K562 (cell line): ENCODE measurements at regions not wholly inside any gene's neighbourhood (a gene's known extent, or its start where the extent isn't known, plus 50 kb on each side); places are given as distances from the start of the nearest gene placed in this dataset.

Experiments used
- ATAC-seq: fragments of 200-7000 bp; cut with Tn5 transposase; 3 replicates; pipeline ENCODE4 v1.9.1; 2020; ENCODE audit warnings: moderate library complexity
- BruUV-seq: library from RNA; stranded (reverse); fragments of 400-500 nt; replicated peaks from 2 replicates; lab custom pipeline; 2021; lab: Mats Ljungman, UMichigan
- CTCF ChIA-PET: fragments of 300-600 bp; formaldehyde crosslinking; extraction: SDS; loops from one replicate; lab custom pipeline; 2021; ENCODE audit warnings: low intra/inter-chr PET ratio; lab: Yijun Ruan, JAX
- POLR2A ChIA-PET: fragments of 300-600, 350-650 bp; sonication (Branson Sonifier 250); formaldehyde crosslinking; extraction: SDS; loops from one replicate; lab custom pipeline; 2021; ENCODE audit warnings: antibody characterized with exemption, inconsistent platforms; lab: Yijun Ruan, JAX
- DNase-seq, 4 experiments: peaks; one replicate each; pipeline versions ENCODE4 v3.0.0 to v3.0.0-alpha.2; 2011 to 2018; ENCODE audit warnings: low spot score in 3 of 4, mixed read lengths in 3 of 4; ENCODE audit errors: extremely low read depth in 1 of 4
- FAIRE-seq: peaks from 2 replicates; lab custom pipeline; 2011; peaks lifted over from hg19 to GRCh38; lab: Jason Lieb, UNC
- H2AFZ ChIP-seq: 2 replicates; pipeline ENCODE4 v1.6.0; 2011; ENCODE audit warnings: low read depth, low read length, control low read depth, inconsistent platforms
- H3K27ac ChIP-seq: fragments of 200-600 bp; 3 replicates; pipeline ENCODE4 v1.8.0; 2011; ENCODE audit warnings: low read depth, mild to moderate bottlenecking, control low read depth, inconsistent platforms, low read length, moderate library complexity, mixed read lengths; ENCODE audit errors: extremely low read depth
- H3K27me3 ChIP-seq, 2 experiments: fragments of 300-600 bp in 1 of 2; 2 replicates in 1 of 2; 3 replicates in 1 of 2; pipeline versions ENCODE4 v1.6.0 to v1.8.0; 2011; ENCODE audit warnings: inconsistent platforms in 2 of 2, low read length in 2 of 2, mild to moderate bottlenecking in 1 of 2, mixed read lengths in 1 of 2, moderate library complexity in 1 of 2; ENCODE audit not compliant: control insufficient read depth in 2 of 2, insufficient read depth in 2 of 2
- H3K36me3 ChIP-seq: fragments of 300-600 bp; 3 replicates; pipeline ENCODE4 v1.8.0; 2011; ENCODE audit warnings: mild to moderate bottlenecking, low read length, inconsistent platforms; ENCODE audit not compliant: control insufficient read depth, insufficient read depth
- H3K4me1 ChIP-seq, 2 experiments: fragments of 200-600 bp in 1 of 2; replicated peaks in 1 of 2; 2 replicates in 1 of 2; 3 replicates in 1 of 2; pipeline versions ENCODE4 v1.5.1 to v1.8.0; 2011; ENCODE audit warnings: inconsistent platforms in 2 of 2, low read length in 2 of 2, mild to moderate bottlenecking in 1 of 2, mixed read lengths in 1 of 2, moderate library complexity in 1 of 2; ENCODE audit not compliant: control insufficient read depth in 2 of 2, insufficient read depth in 2 of 2
- H3K4me2 ChIP-seq: 2 replicates; pipeline ENCODE4 v1.6.1; 2011; ENCODE audit warnings: low read length, control low read depth, inconsistent platforms, mixed read lengths; ENCODE audit not compliant: insufficient read depth
- H3K4me3 ChIP-seq: fragments of 200-600 bp; sonication (generic), shearing (Covaris generic); 2 replicates; pipeline ENCODE4 v1.5.1; 2016; ENCODE audit warnings: control low read depth, inconsistent platforms
- H3K79me2 ChIP-seq: fragments of 200-600 bp; 3 replicates; pipeline ENCODE4 v1.8.0; 2011; ENCODE audit warnings: low read length, inconsistent platforms; ENCODE audit not compliant: control insufficient read depth, insufficient read depth
- H3K9ac ChIP-seq, 2 experiments: 2 replicates each; pipeline versions ENCODE4 v1.6.0 to v1.6.1; 2011; ENCODE audit warnings: low read depth in 2 of 2, low read length in 2 of 2, control low read depth in 1 of 2, inconsistent platforms in 1 of 2, mild to moderate bottlenecking in 1 of 2, mixed read lengths in 1 of 2; ENCODE audit not compliant: insufficient read depth in 1 of 2
- H3K9me1 ChIP-seq: one replicate; pipeline ENCODE4 v1.6.0; 2011; ENCODE audit warnings: inconsistent platforms, mild to moderate bottlenecking, low read length, moderate library complexity; ENCODE audit not compliant: control insufficient read depth, insufficient read depth
- H3K9me3 ChIP-seq: replicated peaks from 2 replicates; pipeline ENCODE4 v1.5.1; 2011; ENCODE audit warnings: low read depth, low read length, inconsistent platforms; ENCODE audit not compliant: control insufficient read depth, insufficient read depth
- H4K20me1 ChIP-seq: replicated peaks from 2 replicates; pipeline ENCODE4 v1.6.1; 2011; ENCODE audit warnings: low read length, inconsistent platforms, mixed read lengths; ENCODE audit not compliant: control insufficient read depth, insufficient read depth
- CHCHD3 ChIP-seq: fragments of 250-450 bp; sonication (Bioruptor Pico); IDR thresholded peaks from 2 replicates; pipeline ENCODE4 v2.1.2; 2022; ENCODE audit warnings: mild to moderate bottlenecking
- SAFB ChIP-seq: fragments of 200-400 bp; formaldehyde crosslinking; IDR thresholded peaks from 2 replicates; pipeline ENCODE4 v1.6.1; 2017; ENCODE audit warnings: low read depth, low read length, borderline replicate concordance
- SNRNP70 ChIP-seq: fragments of 200-400 bp; formaldehyde crosslinking; optimal IDR thresholded peaks from 2 replicates; pipeline ENCODE3; 2017; ENCODE audit warnings: low read depth, low read length
- ZBTB43 ChIP-seq: sonication (generic); formaldehyde crosslinking; IDR thresholded peaks from 2 replicates; pipeline ENCODE4 v1.8.0; 2023; ENCODE audit warnings: mild to moderate bottlenecking, missing genetic modification reagents
- ZNF316 ChIP-seq: fragments of 450-650 bp; IDR thresholded peaks from 2 replicates; pipeline ENCODE4 v1.6.1; 2016
- ZNF354B ChIP-seq: fragments of 250-450 bp; sonication (Bioruptor Pico); IDR thresholded peaks from 2 replicates; pipeline ENCODE4 v1.4.0; 2020
- WGBS: fragments of 100-300 bp; shearing (Covaris generic); methylation state at CpG from one replicate; pipeline ENCODE4 v1.1.6; 2016; ENCODE audit warnings: low coverage, mixed read lengths; ENCODE audit not compliant: insufficient coverage; ENCODE audit errors: missing lambda C conversion rate; 5-methylcytosine and 5-hydroxymethylcytosine counted together
- in situ Hi-C: fragments of 300-500 bp; cut with MboI; formaldehyde crosslinking; loops from 4 replicates; pipeline ENCODE4 v1.15.0; 2018; ENCODE audit warnings: inconsistent platforms, mixed read lengths
- intact Hi-C: fragments of 100-400 bp; cut with micrococcal nuclease; formaldehyde crosslinking; loops from 2 replicates; pipeline ENCODE4 v1.14.2; 2022

- no TSS peak for BruUV-seq
- DNase-seq (no peak), FAIRE-seq (no peak), ATAC-seq (no peak)
- CTCF ChIA-PET, result no interaction called here
- H3K9me1 ChIP-seq, result no peaks in the 10 kb centered on the region
- no peak overlapping the region for H3K27ac ChIP-seq
- POLR2A ChIA-PET, result no interaction called here
- in situ Hi-C loops, result no loop called here
- 5% methylated on average over 2 of the region's 2 CpGs for WGBS
- H2AFZ ChIP-seq, result no peak overlapping the region
- H3K27me3 ChIP-seq, result no peaks in the 10 kb centered on the region
- intact Hi-C loops, result no loop called here
- H3K4me1 ChIP-seq, result no peaks in the 10 kb centered on the region
- no peak overlapping the region for H3K4me2 ChIP-seq
- no peaks in the 10 kb centered on the region for H3K79me2 ChIP-seq
- no peak for TF ChIP-seq CHCHD3 (CRISPR knock-in tag)
- TF ChIP-seq ZNF316, result peak; percentile 36; the same call in 1 of the 2 replicates
- TF ChIP-seq SAFB, result no peak
- no peak for TF ChIP-seq SNRNP70
- H3K36me3 ChIP-seq, result no peaks in the 10 kb centered on the region
- H4K20me1 ChIP-seq, result no peaks in the 10 kb centered on the region
- H3K4me3 ChIP-seq, result no peak overlapping the region
- H3K9me3 ChIP-seq, result no peaks in the 10 kb centered on the region; the same call in 1 of the 2 replicates
- H3K9ac ChIP-seq, result no peak overlapping the region
Observed at GRCh38 chr3:484341-484740, 287.8 kb downstream of the CHL1 start.

GRCh38 chr3:487614-488013 is 291.1 kb downstream of the CHL1 start:
- ATAC-seq (no peak), FAIRE-seq (no peak), DNase-seq (no peak)
- no peaks in the 10 kb centered on the region for H4K20me1 ChIP-seq
- ChIA-PET CTCF (no interaction called here), POLR2A (interaction anchor here (0.6 kb wide), 1 partner anchor 1549 kb away, joined by 3 read pairs; no protein-coding TSS in a partner anchor)
- no peaks in the 10 kb centered on the region; the same call in 1 of the 2 replicates for H3K9me3 ChIP-seq
- no peak overlapping the region for H2AFZ ChIP-seq
- no peak overlapping the region for H3K4me3 ChIP-seq
- H3K4me1 ChIP-seq, result no peaks in the 10 kb centered on the region
- H3K9me1 ChIP-seq, result no peaks in the 10 kb centered on the region
- H3K9ac ChIP-seq, result no peak overlapping the region
- H3K27me3 ChIP-seq, result no peaks in the 10 kb centered on the region
- in situ Hi-C loops, result no loop called here
- intact Hi-C loops, result no loop called here
- no peak overlapping the region for H3K4me2 ChIP-seq
- H3K79me2 ChIP-seq, result no peaks in the 10 kb centered on the region
- no peak overlapping the region for H3K27ac ChIP-seq
- 0% methylated on average over 2 of the region's 2 CpGs for WGBS
- BruUV-seq, result no TSS peak
- no peaks in the 10 kb centered on the region for H3K36me3 ChIP-seq
- TF ChIP-seq ZBTB43, result no peak
- TF ChIP-seq ZNF354B (CRISPR knock-in tag), result no peak
